GM10266 (cell line): ENCODE measurements at regions not wholly inside any gene's neighbourhood (a gene's known extent, or its start where the extent isn't known, plus 50 kb on each side); places are given as distances from the start of the nearest gene placed in this dataset.

Source experiments
- DNase-seq: peaks from one replicate; pipeline ENCODE4 v3.0.0; 2012; ENCODE audit errors: extremely low spot score
- CTCF ChIP-seq: IDR thresholded peaks from 2 replicates; pipeline ENCODE4 v1.5.1; 2012; ENCODE audit warnings: mild to moderate bottlenecking, low read depth; ENCODE audit not compliant: control insufficient read depth, insufficient read depth; ENCODE audit errors: missing control alignments

DNA sequence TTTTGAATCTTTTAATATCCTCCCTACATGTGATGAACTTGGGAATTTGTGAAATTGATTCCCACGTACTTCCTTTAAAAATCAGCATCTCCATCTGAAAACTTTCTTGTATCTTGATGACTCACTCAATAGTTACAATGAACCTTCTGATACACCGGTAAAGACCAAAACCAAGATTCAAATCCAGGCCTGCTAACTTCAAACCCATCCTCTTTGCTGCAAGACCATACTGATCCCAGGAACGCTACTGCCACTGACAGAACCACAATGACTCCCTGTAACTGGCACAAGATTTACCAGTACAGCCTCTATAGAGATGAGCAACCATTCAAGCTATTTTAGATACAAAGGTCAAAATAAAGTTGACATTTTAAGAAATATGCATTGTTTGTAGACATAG is 332.9 kb downstream of the DNAH5 start:
- DNase-seq: no peak
- TF ChIP-seq CTCF: no peak

DNA sequence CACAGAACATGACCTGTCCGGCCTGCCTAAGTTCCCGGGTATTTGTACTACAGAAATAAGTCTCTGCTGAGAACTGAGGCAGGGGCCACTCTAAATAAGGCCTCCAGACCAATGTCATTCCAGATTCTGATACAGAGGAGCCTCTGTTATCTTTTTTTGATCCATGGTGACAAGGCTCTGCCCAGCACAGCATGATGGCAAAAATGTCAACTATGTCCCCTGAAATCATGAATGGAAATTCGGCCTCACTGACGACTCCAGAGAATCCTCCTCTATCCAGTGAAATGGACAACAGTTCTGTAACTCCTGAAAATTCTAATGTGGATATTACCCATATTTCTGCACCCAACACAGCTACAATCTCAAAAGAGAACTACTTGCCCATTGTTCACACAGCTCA is 335.0 kb downstream of the DNAH5 start:
- no peak for DNase-seq
- no peak for TF ChIP-seq CTCF

GRCh38 chr5:13606051-13606450 is 338.4 kb downstream of the DNAH5 start:
- no peak for DNase-seq

DNA sequence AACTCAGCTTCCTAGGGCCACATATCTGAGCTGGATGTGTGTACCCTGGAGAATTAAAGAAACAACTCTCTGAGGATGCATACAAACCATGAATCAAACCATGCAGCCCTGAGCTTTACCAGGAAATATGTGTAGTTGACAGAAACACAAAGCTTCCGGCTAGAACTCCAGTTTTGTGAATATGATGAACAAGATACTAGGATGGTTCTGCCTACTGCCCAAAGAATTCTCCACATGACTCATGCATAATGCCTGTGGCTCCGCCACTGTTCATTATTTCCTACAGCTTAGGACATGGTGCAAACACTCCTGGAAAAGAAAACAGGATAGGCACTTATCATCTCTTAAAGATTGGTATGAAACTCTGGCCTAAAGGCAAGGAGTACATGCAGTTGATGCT is 343.4 kb downstream of the DNAH5 start:
- TF ChIP-seq CTCF: no peak
- no peak for DNase-seq

More at GRCh38 chr5:13606051-13606450, 338.4 kb downstream of the DNAH5 start:
- no peak for TF ChIP-seq CTCF

DNA sequence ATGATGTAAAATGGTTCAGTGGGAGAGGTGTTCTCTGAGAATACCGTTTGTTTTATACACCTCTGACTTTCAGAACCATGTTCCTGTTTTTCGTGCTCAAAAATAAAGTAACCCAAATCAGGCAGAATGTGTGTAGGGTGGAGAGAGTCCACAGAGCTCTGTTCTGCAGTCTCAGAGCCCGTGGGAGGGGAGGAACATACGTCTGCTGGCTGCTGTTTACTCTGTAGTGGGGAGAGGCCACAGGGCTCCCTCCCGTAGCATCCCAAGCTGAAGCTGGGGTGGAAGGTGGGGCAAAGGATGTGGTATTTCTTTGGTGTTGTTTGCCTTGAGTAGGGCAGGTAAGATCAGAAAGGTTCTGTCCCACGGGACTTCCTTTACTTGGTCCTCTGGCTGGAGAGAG is 348.5 kb downstream of the DNAH5 start:
- no peak for TF ChIP-seq CTCF
- no peak for DNase-seq

DNA sequence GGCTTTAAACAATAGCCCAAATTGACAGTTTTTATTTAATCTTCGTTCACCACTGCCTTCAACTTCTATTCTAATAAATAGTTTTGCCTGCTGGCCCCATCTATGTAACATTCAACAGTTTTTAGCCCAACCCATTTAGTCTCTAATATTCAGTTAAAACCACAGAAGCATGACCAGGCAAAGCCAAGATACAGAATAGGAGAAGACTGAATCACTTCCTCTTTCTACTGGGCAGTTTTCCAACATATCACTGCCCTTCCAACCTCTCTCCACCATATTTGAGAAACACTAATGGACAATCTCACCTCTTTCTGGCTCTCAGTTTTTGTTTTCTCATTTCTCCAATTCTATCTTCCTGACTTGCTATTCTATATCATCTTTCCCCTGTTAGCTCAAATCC is 352.9 kb downstream of the DNAH5 start:
- no peak for TF ChIP-seq CTCF
- DNase-seq: no peak

DNA sequence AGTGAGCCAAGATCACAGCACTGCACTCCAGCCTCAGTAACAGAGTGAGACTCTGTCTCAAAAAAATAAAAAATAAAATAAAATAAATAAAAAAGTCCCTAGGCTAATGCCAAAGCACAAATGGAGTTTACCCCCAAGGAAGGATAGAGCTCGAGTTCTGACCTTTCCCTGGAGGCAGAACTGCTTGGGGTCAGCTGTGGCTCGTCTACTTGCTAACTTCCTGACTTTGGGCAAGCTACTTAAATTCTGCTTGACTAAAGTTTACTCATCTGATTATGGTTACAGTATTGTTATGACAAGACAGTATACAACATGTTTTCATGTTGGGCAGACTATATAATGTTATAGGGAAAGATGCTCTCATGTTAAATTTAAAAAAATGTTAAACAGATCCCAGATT is 359.2 kb downstream of the DNAH5 start:
- no peak for DNase-seq
- no peak for TF ChIP-seq CTCF
